ENCODE measurements at regions not wholly inside any gene's neighbourhood (a gene's known extent, or its start where the extent isn't known, plus 50 kb on each side); places are given as distances from the start of the nearest gene placed in this dataset.
A peak's percentile ranks its signal among the peaks of the same experiment; 100 is the strongest.

DNA sequence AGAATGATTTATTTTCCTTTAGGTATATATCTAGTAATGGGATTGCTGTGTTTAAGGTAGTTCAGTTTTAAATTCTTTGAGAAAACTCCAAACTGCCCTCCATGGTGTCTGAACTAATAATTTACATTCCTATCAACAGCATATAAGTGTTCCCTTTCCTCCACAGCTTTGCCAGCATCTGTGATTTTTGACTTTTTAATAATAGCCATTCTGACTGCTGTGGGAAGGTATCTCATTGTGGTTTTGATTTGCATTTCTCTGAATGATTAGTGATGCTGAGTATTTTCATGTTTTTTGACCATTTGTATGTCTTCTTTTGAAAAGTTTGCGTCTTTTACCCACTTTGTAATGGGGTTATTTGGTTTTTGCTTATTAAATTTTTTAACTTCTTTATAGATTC lies 571.6 kb upstream of the CCDC54 start:
- DNase-seq: no peak

DNA sequence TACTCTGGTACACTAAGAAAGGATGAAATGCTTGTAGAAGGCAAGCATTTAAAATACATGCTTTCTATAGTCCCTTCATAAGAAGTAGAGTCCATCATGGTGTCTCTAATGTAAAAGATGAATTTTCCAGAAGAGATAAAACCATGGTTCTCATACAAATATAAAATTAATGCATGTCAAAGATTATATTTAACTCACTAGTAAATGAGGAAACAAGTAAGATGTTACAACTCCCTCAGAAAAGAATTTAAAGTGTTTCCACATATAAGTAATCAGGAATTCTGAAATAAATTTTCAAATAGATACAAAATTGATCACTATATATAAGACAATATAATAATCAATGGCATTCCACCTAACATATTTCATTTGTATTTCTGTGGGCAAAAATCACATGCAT lies 570.3 kb upstream of the CCDC54 start:
- DNase-seq: no peak

DNA sequence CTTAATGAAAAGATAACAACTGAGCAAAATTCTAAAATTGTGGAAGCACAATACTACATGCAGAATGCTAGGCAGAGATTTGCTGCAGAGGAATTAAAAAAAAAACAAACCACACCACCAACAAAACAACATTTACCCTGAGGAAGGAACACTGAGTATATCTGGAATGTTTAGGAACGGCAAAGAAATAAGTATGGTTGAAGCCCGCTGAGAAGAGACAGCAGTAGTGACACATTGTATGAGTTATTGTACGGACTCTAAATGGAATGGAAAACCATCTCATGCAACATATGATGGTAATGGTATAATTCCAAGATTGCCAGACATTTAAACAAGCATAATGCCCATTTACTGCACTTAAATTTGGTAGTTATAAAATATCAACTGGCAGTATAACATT lies 568.2 kb upstream of the CCDC54 start:
- no peak for DNase-seq

DNA sequence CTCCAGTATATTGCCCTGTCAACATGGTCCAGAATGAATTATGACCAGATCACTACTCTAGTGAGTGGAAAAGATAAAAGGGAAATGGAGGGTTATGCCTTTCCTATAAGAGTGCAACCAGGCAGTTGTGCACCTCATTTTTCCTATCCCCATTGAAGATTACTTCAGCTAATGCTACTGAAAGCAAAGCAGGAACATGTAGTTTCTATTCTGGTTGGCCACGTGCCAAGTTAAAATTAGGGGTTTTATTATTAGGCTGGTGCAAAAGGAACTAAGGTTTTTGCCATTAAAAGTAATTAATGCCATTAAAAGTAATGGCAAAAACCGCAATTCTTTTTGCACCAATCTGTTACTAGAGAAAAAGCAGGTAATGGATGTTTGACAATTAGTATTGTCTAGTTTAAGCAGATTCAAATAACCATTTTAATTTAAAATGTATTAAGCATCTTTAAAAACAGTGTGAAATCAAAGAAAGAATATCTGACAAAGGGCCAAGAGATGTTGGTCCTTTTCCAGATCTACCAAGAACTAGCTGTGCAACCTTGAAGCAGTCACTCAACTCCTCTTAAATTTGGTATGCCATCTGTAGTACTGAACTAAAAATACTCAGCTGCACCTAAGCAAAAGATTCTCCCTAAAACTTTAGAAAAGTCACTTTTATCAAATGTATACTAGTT lies 567.5 kb upstream of the CCDC54 start:
- no peak for DNase-seq

DNA sequence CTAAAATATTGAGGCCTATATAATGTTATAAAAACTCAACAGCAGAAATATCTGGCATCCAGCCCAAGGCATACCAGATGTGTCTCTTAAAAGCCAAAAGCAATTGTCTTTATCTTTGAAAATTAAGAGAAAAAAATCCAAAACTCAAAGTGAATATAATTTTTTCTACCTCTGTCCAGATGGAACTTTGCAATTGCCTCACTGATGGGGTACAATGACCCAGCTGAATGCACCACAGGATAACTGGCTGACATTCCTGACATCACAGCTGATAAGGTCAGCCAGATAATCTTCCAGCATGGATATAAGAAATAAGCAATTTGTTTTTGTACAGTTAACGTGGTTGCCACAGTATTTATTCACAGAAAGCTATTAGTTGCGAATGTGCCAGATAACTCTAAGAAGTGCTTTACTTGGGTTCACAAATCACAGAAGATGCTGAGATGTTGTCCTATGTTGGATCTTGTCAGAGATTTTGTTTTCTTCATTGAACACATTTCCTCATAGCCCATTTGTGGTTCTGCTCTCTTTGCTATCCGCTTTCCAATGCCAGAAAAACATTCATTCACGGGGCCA lies 566.9 kb upstream of the CCDC54 start:
- no peak for DNase-seq

DNA sequence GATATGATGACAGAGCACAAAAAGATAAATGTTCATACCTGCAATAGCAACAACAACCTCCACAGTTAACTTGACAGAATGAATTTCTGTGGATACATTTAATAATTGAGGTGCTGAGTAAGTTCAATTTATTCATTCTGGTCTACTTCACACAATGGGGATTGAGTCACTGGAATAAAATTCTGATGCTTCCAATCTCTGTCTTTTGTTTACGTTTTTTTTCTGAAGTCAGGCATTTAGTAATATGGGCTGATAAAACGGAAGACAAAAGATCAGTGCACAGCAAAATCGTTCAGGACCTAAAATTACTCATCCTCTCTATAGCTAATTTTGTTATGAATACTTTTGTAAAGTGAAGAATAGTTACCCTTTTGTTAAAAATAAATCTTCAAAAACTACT lies 565.9 kb upstream of the CCDC54 start:
- DNase-seq: peak; percentile 79

DNA sequence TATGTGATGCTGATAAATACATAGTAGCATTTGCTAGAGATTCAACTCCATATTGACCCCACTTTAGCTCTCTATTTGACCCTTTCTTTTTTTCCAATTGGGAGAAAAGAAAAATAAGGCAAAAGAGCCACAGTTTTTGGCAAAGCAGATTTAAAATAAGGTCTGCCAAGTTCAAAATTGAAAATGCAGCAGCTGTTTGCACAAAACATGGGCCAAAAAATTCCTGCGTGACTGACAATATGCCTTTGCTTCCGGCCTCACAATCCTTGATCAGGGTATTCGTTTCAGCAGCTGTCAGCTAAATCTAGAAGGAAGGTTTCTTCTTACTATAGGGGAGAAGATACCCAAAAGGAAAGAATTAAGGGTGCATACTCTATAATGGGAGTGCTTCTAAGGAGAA lies 563.5 kb upstream of the CCDC54 start:
- DNase-seq: no peak

DNA sequence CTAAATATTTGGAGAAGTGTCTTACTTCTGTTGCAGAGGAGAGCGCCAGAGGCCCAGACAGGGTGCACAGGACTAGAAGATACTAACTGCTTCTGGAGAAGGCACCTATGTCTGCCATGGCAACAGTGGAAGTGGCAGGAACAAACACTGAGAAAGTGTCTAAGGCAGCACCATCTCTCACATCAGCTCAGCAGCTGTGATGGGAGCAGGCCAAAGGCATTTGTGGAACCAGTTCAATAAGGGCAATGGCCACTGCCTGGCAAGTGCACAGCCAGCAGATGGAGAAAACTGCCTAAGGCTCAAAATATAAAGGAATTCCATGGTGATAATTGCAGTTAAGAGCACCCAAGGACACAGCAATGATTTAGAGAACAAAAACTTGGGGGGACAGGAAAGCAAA lies 563.0 kb upstream of the CCDC54 start:
- no peak for DNase-seq

DNA sequence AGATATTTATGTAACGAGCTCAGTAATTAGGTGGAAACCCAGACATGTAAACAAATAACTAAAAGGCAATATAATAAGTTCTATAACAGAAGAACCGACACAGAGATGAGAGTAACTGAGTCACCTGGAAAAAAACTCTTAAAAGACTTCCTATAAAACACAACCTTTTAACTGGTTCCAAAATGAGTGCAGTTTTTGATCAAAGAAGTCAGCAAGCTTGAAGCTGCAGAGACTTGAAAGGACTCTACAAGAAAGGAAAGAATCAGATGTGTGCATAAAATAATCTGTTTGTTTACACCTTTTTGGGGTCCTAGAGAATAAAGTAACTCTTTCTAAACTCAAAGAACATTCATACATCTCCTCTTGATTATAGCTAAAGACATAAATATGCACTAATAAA lies 560.4 kb upstream of the CCDC54 start:
- no peak for DNase-seq

DNA sequence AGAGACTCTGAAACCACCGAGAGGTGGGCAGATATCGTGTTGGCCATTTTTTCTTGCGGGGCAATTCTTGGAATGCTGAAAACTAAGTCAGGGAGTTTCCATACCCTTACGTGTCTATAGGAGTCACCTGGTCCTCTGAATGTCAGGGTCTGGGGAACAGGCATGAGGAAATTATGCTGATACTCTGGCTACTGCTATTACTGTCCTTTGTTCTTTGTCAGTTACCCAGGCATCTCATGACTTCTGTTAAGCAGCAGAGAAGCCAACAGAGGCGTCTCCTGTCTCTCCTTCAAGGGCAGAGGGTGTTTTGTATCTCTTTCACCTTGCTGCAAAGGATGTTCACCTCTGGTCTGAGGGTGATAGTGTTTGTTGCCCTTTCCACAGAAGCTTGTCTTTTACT lies 559.5 kb upstream of the CCDC54 start:
- DNase-seq: no peak

DNA sequence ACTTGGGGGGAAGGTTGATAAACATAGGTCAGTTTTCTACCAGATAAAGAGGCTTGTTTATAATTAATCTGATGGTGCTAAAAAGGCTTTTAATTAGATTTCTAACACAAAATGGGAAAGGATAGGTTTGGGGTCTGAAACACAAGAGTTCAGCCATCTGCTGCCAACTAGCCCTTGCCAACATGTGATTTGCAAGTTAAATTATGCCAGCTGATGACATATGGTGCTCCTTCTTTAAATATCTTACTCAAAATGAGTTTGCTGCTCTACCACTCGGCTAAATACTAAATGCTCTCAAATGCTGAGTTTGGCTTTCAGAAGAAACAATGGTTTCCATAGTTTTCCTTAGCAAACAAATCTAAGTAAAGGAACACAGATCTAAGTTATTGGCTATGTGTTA lies 557.8 kb upstream of the CCDC54 start:
- DNase-seq: no peak

DNA sequence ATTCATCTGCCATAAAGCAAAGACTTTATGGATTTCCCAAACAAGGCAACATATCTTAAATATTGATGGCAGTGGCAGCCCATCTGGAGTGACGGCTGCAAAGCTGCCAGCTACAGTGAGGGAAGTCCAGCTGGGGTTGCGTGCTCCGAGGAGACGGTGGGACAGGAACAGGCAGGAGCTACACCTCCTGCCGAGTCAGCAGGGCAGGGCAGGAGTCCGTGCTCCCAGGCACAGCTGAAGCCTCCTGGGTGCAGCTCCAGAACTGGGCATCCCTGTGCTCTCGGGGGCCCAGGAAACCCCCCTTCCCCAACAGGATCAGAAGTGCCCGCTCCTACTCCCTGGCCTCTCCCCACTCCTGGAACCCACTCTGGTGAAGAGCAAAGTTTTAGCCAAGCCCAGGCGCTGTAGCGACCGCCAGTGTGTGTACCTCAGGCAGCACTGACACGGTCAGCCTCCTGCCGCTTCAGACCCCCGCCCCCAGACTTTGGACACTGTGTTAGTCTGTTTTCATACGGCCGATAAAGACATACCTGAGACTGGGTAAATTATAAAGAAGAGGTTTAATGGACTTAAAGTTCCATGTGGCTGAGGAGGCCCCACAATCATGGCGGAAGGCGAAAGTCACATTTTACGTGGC lies 556.4 kb upstream of the CCDC54 start:
- no peak for DNase-seq

DNA sequence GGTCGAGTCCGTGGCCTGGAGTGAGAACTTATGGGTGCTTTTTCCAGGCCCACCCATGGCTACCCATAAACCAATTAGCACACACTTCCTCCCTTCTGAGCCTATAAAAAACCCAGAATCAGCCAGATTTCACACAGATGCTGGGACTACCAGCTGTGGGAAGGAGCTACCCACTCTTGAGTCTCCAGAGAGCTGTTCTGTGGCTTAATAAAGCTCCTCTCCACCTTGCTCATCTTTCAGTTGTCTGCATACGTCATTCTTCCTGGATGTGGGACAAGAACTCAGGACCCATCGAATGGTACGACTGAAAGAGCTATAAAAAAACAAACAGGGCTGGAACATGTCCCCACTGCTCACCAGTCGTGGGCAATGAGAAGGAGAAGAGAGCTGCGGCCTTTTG lies 555.4 kb upstream of the CCDC54 start:
- no peak for DNase-seq

DNA sequence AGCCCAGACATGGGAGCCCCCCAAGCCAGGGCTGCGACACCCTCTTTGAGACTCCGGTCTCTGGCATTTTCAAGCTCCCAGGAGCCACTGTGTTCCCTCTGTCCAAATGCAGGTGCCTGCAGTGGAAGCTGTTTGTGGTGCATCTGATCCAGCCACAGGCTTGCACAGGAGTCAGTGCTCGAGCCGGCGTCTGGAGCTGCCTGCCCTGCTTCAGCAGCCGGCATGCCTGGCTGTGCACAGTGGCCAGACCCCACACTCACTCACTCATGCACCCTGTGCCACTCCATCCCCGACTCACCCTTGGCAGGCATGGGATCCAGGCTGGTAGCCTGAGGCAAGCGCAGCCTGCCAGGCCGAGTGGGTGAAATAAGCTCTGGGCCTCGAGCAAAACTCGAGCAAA lies 555.0 kb upstream of the CCDC54 start:
- no peak for DNase-seq

DNA sequence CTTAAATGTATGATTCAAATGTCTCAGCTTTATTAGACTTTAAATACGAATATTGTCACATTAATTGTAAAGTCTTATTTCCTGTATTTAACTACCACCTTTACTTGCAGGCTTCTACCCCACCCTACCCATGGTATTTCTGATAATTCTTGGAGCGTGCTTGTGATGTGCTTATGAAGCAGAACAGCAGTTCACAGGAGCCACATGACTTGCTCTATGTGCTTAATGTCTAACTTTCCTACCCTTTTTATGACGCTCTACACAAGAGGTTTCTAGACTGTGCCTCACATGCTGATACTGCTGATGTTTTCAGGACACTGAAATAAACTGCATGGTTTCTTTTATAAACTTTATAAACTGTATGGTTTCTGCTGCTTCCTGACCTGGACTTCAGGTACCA lies 553.5 kb upstream of the CCDC54 start:
- DNase-seq: no peak

DNA sequence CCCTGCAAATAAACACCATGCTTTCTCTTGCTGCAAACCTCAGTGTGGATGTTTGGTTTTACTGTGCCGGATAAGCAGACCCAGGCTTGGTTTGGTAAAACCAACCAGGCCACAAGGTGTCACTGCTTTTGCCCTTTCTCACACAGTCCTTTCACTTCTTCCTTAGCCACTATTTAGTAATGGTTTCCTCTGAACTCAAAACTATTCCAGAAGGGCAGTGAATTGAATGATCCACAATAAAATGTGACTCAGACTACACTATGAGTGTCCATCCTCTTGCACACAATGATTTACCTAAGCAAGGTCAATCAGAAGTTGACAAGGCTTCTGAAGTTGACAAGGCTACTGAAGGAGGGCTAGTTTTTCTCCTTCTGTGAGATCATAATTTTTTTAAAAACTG lies 552.4 kb upstream of the CCDC54 start:
- peak; percentile 62 for DNase-seq

DNA sequence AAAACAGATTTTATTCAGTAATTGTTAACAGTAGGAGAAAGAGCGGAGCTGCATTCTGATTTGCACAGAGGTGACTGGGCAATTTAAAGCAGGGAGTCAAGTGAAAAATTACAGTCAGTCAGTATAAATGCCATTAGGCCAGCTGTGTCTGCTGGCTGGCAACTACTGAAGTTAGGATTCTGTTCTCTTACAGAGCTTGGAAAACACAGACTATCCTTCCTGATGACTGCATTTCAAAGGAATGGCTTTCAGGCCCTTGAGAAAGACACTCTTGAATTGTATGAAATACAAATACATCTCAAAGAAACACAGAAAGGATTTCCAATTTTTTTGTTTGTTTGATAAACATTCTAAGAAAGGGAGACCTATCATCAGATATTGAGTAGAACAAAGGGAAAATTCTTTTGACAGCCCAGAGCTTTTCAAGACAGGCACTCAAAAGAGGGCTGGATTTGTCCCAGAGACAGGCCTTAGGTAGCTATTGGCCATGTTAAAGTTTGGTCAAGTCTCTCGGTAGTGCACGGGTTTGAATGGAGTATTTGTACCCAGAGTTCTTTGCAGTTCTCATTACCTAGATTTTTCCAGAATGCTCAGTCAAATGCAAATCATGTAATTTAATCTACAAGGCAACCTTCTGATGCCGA lies 551.2 kb upstream of the CCDC54 start:
- peak; percentile 55 for DNase-seq

DNA sequence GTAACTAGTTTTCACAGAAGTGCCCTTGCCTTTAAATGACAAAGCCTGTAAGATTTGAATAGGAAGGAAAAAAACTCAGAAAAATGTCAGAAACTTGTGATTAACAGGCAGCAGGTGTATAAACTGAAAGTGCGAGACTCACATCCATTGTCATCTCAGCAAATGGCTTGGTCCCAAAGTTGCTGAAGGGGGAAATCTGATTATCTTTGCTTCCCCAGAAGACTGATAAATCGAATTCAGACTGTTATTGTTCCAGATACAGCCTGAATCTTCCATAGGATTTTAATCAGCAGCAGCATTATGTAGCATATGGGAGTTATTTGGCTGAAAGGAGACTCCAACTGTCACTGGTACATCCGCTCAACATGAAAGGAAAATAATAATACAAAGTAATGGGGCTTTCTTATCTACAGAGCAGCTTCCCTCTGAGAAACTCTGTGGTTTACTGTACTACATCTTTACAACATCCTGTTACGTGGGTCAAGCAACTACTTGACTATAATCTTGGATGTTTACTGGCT lies 550.4 kb upstream of the CCDC54 start:
- no peak for DNase-seq

DNA sequence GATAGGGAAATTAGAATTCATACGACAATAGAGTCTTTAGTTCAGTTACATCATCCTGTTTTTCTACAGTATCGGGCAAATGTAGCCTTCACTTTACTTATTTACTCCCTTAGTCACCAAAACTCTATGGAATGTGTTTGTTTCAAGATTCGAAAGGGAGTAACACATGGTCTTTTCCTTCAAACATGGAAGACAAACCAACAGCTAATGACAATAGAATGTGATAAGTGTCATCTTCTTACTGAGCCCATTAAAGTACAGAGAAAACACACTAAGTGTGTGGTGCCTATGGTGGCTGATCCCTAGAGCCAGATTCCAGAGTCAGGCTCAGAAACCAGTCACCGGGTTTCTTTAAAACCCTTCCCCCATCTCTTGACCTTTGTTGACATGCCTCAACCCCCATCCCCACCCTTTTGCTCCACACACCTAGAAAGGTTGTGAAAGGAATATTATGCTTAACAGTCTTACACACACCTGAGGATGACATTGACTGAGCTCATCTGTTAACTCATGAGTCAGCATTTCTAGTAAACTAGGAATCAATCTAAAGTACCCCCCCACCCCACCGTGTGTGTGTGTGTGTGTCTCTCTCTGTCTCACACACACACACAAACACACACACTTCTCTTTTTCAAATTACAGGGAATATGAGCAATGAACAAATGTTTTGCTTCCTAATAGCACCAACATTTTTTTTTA lies 549.6 kb upstream of the CCDC54 start:
- DNase-seq: peak; percentile 36

DNA sequence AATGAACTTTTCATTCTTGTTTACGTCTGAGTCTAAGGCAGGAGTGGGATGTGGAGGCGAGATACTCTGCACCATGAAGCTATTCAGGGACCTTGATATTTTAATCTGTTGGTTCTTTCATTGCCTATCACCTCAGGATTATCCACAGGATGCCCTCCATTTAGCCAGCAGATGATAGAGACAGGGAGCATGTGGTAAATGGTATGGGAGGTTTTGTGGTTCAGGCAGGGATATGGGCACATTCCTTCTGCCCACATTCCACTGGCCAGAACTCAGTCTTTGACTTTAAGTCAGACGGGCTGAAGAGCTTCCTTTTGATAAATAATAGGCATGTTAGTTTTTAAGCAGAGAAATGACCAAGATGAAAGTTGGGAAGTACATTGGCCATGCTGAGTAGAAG lies 548.0 kb upstream of the CCDC54 start:
- DNase-seq: peak; percentile 21

DNA sequence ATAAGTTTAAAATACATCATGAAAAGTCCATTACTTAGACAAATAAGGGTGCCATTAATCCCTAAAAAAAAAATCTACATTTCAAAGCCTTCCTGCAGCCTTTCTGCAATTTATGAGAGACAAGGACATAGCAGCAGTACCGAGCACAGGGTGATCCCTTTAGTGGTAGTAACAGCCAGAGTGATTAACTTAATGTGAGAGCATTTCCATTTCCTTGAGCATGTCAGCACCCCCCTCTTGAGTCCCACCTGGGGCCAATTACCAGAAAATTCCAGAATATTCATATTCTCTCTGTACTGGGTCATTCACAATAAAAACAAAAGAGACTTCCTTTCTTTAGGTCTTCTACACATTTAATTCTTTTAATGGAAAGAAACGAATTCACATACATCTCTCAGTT lies 546.9 kb upstream of the CCDC54 start:
- DNase-seq: no peak

DNA sequence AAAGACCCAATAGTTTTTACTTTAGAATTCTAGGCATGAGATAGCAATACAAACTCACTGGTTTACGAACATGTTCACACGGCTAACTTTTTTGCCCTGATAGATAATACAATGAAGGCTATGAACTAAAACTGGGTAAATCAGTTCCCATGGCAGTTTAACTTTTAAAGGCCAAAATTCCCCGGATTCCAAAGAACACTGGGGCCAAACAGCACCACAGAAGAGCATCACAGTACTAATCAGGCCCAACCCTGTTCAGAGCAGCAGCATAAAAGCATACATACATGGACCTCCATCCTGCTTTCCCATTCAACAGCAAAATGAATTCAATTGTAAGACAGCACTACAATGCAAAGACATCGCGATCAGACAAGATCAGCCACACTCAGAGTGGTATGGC lies 540.3 kb upstream of the CCDC54 start:
- DNase-seq: no peak

DNA sequence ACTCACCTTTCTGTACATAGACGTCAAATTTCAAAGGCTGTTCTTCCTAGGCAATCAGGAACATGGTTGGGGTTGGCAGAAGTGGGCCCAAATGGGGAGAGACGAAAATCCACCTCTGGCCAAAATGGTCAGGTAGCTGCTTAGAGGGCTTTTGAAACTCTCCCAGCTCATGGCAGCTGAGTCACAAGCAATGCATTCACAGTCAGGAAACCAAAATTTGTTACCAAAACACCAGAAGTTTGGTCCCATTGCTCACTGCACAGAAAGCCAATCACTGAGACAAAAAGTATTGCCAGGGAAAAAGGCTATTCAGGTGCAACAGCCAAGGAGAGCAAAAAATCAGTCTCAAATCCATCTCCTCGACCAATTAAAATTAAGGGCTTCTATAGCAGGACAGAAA lies 539.6 kb upstream of the CCDC54 start:
- DNase-seq: no peak
